ENCODE measurements at regions not wholly inside any gene's neighbourhood (a gene's known extent, or its start where the extent isn't known, plus 50 kb on each side); places are given as distances from the start of the nearest gene placed in this dataset.

DNA sequence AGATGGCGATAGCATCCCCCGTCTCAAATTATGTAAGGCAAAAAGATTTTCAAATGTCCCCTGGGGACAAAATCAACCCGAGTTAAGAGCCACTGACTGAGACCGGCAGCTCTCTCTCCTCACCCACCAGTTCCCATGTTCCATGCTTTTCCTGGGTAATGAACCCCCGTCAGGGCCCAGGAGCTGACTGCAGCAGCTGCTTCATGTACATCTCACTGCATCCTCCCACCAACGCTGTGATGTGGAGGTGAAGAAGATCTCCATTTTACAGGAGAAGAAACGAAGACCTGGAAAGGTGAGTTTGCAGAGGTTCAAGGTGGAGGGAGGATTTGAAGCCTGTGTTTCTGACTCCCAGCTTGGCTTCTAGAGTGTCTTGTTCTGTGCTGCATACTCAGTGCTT is 481.1 kb downstream of the MIAT start:
- Histone ChIP-seq H3K4me3 (no peak overlapping the region), H3K4me1 (peaks cover 14% of the 10 kb centered on the region), H3K27ac (no peak overlapping the region), H3K27me3 (peaks cover 24% of the 10 kb centered on the region), H3K9me3 (peaks cover 5% of the 10 kb centered on the region), H3K36me3 (no peaks in the 10 kb centered on the region)
- no peak for DNase-seq (ENCODE audit: low spot score in 2 of 2)
- 90% methylated on average over 7 of the region's 7 CpGs for WGBS
- TF ChIP-seq POLR2AphosphoS5 (IDR thresholded peaks at IDR 0.05) (no peak), POLR2A (IDR thresholded peaks at IDR 0.05) (no peak), EP300 (IDR thresholded peaks at IDR 0.05) (no peak)
- TF ChIP-seq, protein P1, sequence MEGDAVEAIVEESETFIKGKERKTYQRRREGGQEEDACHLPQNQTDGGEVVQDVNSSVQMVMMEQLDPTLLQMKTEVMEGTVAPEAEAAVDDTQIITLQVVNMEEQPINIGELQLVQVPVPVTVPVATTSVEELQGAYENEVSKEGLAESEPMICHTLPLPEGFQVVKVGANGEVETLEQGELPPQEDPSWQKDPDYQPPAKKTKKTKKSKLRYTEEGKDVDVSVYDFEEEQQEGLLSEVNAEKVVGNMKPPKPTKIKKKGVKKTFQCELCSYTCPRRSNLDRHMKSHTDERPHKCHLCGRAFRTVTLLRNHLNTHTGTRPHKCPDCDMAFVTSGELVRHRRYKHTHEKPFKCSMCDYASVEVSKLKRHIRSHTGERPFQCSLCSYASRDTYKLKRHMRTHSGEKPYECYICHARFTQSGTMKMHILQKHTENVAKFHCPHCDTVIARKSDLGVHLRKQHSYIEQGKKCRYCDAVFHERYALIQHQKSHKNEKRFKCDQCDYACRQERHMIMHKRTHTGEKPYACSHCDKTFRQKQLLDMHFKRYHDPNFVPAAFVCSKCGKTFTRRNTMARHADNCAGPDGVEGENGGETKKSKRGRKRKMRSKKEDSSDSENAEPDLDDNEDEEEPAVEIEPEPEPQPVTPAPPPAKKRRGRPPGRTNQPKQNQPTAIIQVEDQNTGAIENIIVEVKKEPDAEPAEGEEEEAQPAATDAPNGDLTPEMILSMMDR (IDR thresholded peaks at IDR 0.05): no peak

- Histone ChIP-seq H3K27ac (no peak overlapping the region), H3K36me3 (no peaks in the 10 kb centered on the region), H3K9me3 (peaks cover 5% of the 10 kb centered on the region), H3K27me3 (peaks cover 26% of the 10 kb centered on the region), H3K4me1 (no peaks in the 10 kb centered on the region), H3K4me3 (no peak overlapping the region)
- DNase-seq (ENCODE audit: low spot score in 2 of 2): no peak
- WGBS: 85% methylated on average over 11 of the region's 11 CpGs
- no peak for TF ChIP-seq EP300 (IDR thresholded peaks at IDR 0.05)
- TF ChIP-seq, protein P1 (IDR thresholded peaks at IDR 0.05): no peak
- no peak for TF ChIP-seq POLR2AphosphoS5 (IDR thresholded peaks at IDR 0.05)
Observed at GRCh38 chr22:27139935-27140511, 482.6 kb downstream of the MIAT start.

- WGBS: 25% methylated on average over 2 of the region's 2 CpGs
- H3K27ac ChIP-seq: no peak overlapping the region
- H3K36me3 ChIP-seq: no peaks in the 10 kb centered on the region
- H3K27me3 ChIP-seq: peaks cover 21% of the 10 kb centered on the region
- no peak for DNase-seq (ENCODE audit: low spot score in 2 of 2)
- no peaks in the 10 kb centered on the region for H3K4me1 ChIP-seq
- H3K9me3 ChIP-seq: no peaks in the 10 kb centered on the region
- no peak overlapping the region for H3K4me3 ChIP-seq
- TF ChIP-seq POLR2A (IDR thresholded peaks at IDR 0.05) (no peak), POLR2AphosphoS5 (IDR thresholded peaks at IDR 0.05) (no peak), EP300 (IDR thresholded peaks at IDR 0.05) (no peak)
- TF ChIP-seq, protein P1 (IDR thresholded peaks at IDR 0.05): no peak
Observed at GRCh38 chr22:27142286-27142685, 484.9 kb downstream of the MIAT start.

GRCh38 chr22:27144321-27144720 is 486.9 kb downstream of the MIAT start:
- TF ChIP-seq POLR2AphosphoS5 (IDR thresholded peaks at IDR 0.05): no peak
- TF ChIP-seq, protein P1 (IDR thresholded peaks at IDR 0.05): no peak
- TF ChIP-seq POLR2A (IDR thresholded peaks at IDR 0.05): no peak
- no peak for TF ChIP-seq EP300 (IDR thresholded peaks at IDR 0.05)
- no peak for DNase-seq (ENCODE audit: low spot score in 2 of 2)
- WGBS: 60% methylated on average over 2 of the region's 2 CpGs

DNA sequence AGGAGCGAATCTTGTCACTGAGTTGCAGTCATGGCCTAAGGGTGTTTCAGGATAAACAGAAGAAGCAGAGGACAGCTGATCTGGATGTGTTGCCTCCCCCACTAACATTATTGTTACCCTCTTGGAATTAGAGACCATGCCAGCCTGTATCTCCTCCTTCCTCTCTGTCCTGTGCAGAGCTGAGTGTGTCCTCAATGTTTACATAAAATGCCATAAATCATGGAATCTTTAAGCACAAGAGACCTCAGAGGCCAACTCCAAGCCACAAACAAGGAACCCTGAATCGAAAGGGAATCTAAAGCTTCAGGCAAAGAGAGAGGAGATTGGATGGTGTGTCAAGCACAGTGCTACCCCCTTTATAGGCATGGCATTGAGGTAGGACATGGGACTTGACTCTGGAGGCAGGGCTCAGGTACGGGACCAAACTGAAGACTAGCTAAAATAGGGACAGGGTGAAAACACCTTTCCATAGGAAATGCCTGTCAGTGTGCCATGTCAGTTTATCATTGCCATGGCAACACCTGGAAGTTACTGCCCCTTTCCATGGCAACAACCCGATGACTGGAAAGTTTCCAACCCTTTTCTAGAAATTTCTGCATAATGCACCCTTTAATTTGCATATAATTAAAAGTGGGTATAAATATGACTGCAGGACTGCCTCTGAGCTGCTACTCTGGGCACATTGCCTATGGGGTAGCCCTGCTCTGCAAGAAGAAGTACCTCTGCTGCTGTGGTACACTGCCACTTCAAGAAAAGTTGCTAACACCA is 489.7 kb downstream of the MIAT start:
- 50% methylated on average over 4 of the region's 4 CpGs for WGBS
- peaks cover 15% of the 10 kb centered on the region for H3K4me1 ChIP-seq
- DNase-seq (ENCODE audit: low spot score in 2 of 2): no peak

More at GRCh38 chr22:27144321-27144720, 486.9 kb downstream of the MIAT start:
- Histone ChIP-seq H3K4me1 (no peaks in the 10 kb centered on the region), H3K36me3 (no peaks in the 10 kb centered on the region), H3K4me3 (no peak overlapping the region), H3K27ac (no peak overlapping the region), H3K9me3 (no peaks in the 10 kb centered on the region), H3K27me3 (peaks cover 21% of the 10 kb centered on the region)

More for the DNA sequence above, 489.7 kb downstream of the MIAT start:
- TF ChIP-seq EP300 (IDR thresholded peaks at IDR 0.05) (no peak), POLR2A (IDR thresholded peaks at IDR 0.05) (no peak), POLR2AphosphoS5 (IDR thresholded peaks at IDR 0.05) (no peak)
- TF ChIP-seq, protein P1 (IDR thresholded peaks at IDR 0.05): no peak
- Histone ChIP-seq H3K9me3 (no peaks in the 10 kb centered on the region), H3K27ac (no peak overlapping the region), H3K4me3 (no peak overlapping the region), H3K36me3 (no peaks in the 10 kb centered on the region), H3K27me3 (peaks cover 30% of the 10 kb centered on the region)

Measured in suprapubic skin (tissue), 4 donors.